ENCODE measurements at regions not wholly inside any gene's neighbourhood (a gene's known extent, or its start where the extent isn't known, plus 50 kb on each side); places are given as distances from the start of the nearest gene placed in this dataset.

DNA sequence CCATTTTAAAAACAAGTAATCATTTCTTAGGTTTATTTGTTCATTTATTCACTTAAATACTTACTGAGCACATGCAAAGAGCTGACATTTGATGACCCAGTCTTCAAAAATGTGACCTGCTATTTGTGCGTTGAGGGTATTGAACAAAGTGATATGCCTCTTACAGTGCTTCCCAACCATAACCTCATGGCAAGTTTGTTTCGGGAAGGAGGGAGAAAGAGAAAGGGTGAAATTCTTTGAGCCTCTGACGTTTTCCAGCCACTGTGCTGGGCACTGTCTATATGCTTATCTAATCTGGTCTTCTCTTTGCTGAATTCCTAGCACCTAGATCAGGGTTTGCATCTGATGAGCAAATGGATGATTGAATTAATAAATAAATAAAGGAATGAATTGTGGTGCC, 479.1 kb downstream of the HAPSTR1 start:
- H3K27ac ChIP-seq: no peak overlapping the region

DNA sequence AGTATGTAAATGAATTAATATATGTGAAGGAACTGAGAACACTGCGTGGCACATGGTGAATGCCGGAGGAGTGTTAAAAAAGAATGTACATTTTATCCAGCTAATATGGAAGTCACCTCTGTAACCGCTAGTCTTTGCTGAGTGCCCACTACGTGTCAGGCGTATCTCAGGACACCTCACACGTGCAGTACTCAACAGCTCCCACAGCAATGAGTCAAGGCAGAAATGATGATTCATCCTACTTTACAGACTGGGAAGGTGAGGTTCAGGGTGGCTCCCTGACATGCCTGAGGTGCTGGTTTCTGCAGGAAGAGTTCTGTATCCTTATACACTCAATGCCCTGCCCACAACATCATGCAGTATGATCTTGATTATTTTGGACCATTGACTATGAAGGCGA, 487.0 kb downstream of the HAPSTR1 start:
- TF ChIP-seq, protein P1, sequence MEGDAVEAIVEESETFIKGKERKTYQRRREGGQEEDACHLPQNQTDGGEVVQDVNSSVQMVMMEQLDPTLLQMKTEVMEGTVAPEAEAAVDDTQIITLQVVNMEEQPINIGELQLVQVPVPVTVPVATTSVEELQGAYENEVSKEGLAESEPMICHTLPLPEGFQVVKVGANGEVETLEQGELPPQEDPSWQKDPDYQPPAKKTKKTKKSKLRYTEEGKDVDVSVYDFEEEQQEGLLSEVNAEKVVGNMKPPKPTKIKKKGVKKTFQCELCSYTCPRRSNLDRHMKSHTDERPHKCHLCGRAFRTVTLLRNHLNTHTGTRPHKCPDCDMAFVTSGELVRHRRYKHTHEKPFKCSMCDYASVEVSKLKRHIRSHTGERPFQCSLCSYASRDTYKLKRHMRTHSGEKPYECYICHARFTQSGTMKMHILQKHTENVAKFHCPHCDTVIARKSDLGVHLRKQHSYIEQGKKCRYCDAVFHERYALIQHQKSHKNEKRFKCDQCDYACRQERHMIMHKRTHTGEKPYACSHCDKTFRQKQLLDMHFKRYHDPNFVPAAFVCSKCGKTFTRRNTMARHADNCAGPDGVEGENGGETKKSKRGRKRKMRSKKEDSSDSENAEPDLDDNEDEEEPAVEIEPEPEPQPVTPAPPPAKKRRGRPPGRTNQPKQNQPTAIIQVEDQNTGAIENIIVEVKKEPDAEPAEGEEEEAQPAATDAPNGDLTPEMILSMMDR (conservative IDR thresholded peaks at IDR 0.05; ENCODE audit: low read depth): no peak
- H3K27ac ChIP-seq: no peak overlapping the region
- ChIA-PET POLR2A (ENCODE audit: low non-redundant PET) (no interaction called here), CTCF (no interaction called here)
- DNase-seq (ENCODE audit: low spot score): no peak

More for the DNA sequence above, 479.1 kb downstream of the HAPSTR1 start:
- no peak for DNase-seq (ENCODE audit: low spot score)
- CTCF ChIA-PET: no interaction called here
- POLR2A ChIA-PET (ENCODE audit: low non-redundant PET): no interaction called here
- TF ChIP-seq, protein P1 (conservative IDR thresholded peaks at IDR 0.05; ENCODE audit: low read depth): no peak

DNA sequence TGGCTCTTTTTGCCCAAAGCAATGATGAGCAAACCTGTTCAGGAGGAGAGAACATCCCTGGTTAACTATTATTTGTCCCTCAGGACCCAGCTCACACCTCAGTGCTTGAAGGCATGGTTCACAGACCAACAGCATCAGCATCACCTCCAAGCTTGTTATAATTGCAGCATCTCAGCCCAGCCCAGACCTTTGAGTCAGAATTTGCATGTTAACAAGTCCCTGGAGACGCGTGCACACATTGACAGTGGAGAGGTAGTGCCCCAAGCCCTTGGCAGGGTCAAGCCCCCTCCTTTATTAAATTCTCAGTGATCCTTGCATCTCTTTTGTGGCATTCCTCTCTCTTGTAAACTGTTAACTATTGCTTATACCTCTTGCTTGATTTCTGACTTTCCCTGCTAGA, 488.6 kb downstream of the HAPSTR1 start:
- POLR2A ChIA-PET (ENCODE audit: low non-redundant PET): interaction anchor here (0.5 kb wide), 1 partner anchor 567 kb away, joined by 3 read pairs; no protein-coding TSS in a partner anchor
- CTCF ChIA-PET: interaction anchor here (0.5 kb wide), 1 partner anchor 211 kb away, joined by 3 read pairs; no protein-coding TSS in a partner anchor
- no peak overlapping the region for H3K27ac ChIP-seq
- TF ChIP-seq, protein P1 (conservative IDR thresholded peaks at IDR 0.05; ENCODE audit: low read depth): no peak
- DNase-seq (ENCODE audit: low spot score): no peak

DNA sequence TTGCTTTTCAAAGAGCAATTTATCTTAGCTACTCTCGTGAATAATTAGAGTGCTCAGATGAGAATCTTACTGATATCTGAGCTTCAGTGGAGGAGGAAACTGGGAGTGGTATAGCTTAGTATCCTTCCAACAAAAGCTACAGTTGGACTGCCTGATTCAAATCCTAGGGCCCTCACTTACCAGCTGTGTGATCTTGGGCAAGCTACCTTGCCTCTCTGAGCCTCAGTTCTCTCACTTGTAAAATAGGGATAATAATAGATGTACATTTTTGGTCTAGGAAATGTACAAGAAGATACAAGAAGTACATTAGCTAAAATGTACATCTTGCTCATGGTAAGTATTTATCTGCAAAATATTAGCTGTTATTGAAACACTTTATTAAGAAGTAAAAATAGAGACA, 502.0 kb downstream of the HAPSTR1 start:
- TF ChIP-seq, protein P1 (conservative IDR thresholded peaks at IDR 0.05; ENCODE audit: low read depth): no peak
- DNase-seq (ENCODE audit: low spot score): no peak
- no peak overlapping the region for H3K27ac ChIP-seq
- ChIA-PET CTCF (no interaction called here), POLR2A (ENCODE audit: low non-redundant PET) (no interaction called here)

DNA sequence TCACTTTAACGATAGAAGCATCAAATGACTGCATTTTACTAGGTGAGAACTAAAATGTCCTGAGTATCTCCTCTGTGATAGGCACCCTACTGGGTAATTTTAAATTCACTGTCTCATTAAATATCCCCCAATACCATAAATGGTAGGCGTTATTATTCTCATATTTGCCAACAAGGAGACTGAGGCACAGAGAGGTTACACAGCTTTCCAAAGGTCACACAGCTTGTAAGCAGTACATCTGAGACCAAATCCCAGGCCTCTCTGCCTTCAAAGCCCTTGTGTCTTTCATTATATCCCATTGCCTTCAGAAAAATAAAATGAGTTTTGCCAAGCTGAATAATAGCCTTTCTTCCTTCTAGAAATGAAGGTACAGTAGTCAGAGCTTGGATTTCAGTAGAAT, 502.6 kb downstream of the HAPSTR1 start:
- TF ChIP-seq, protein P1 (conservative IDR thresholded peaks at IDR 0.05; ENCODE audit: low read depth): no peak
- POLR2A ChIA-PET (ENCODE audit: low non-redundant PET): no interaction called here
- CTCF ChIA-PET: no interaction called here
- DNase-seq (ENCODE audit: low spot score): no peak
- H3K27ac ChIP-seq: no peak overlapping the region

DNA sequence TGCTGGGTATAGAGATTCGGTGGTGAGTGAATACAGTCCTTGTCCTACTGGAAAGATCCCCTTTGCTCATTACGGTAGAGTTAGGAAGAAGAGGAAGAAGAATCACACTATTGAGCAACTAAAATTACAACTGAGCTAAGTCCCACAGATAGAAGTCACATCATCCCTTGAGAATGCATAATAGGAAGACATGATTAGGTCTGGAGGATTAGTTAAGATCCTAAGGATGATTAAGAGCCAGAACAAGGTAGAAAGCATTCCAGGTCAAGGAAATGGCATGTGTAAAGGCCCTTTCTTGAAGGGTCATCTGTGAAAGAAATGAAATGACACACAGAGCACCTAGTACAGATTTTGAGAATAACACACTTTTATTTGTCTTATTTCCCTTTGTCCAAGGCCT, 503.5 kb downstream of the HAPSTR1 start:
- CTCF ChIA-PET: no interaction called here
- POLR2A ChIA-PET (ENCODE audit: low non-redundant PET): no interaction called here
- H3K27ac ChIP-seq: no peak overlapping the region

More for the DNA sequence above, 503.5 kb downstream of the HAPSTR1 start:
- DNase-seq (ENCODE audit: low spot score): no peak
- TF ChIP-seq, protein P1 (conservative IDR thresholded peaks at IDR 0.05; ENCODE audit: low read depth): no peak
